ENCODE measurements at regions not wholly inside any gene's neighbourhood (a gene's known extent, or its start where the extent isn't known, plus 50 kb on each side); places are given as distances from the start of the nearest gene placed in this dataset.

DNA sequence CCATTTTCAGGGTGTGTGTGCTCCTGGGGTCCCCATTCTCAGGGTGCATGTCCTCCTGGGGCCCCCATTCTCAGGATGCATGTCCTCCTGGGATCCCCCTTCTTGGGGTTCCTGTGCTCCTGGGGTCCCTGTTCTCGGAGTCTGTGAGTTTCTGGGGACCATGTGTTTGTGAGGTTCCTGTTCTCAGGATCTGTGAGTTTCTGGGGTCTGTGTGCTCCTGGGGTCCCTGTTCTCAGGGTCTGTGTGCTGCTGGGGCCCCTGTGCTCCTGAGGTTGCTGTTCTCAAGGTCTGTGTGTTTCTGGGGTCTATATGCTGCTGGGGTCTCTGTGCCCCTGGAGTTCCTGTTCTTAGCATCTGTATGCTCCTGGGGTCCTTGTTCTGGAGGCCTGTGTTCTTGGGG lies 425.5 kb downstream of the GLRX3 start:
- Mint-ChIP-seq H3K27ac (no peak overlapping the region), H3K27me3 (ENCODE audit: low read depth) (no peaks in the 10 kb centered on the region), H3K9me3 (no peaks in the 10 kb centered on the region), H3K4me3 (no peak overlapping the region), H3K36me3 (ENCODE audit: low read depth) (no peaks in the 10 kb centered on the region), H3K4me1 (ENCODE audit: low read depth) (no peaks in the 10 kb centered on the region)
- DNase-seq (ENCODE audit: low spot score), result no peak

DNA sequence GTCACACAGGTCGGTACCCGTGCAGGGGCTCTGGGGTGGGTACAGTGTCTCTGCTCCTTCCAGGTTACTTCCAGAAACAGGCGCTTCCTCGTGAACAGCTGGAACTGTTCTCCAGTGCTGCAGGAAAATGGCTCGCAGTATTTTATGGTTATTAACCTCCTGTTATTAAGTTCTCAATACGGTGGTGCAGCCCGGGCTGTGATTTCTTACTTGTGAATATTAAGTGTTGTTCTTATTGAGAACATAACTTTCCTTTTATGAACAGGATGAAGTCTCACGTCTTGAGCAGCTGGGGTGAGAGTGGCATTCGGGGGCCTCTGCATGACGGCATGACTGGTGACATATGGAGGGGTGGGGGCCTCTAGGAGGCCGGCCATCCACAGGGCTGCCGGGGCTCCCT lies 430.8 kb downstream of the GLRX3 start:
- Mint-ChIP-seq H3K27me3 (ENCODE audit: low read depth) (no peaks in the 10 kb centered on the region), H3K27ac (no peak overlapping the region), H3K4me1 (ENCODE audit: low read depth) (no peaks in the 10 kb centered on the region), H3K4me3 (no peak overlapping the region), H3K36me3 (ENCODE audit: low read depth) (no peaks in the 10 kb centered on the region), H3K9me3 (no peaks in the 10 kb centered on the region)
- DNase-seq (ENCODE audit: low spot score), result no peak

DNA sequence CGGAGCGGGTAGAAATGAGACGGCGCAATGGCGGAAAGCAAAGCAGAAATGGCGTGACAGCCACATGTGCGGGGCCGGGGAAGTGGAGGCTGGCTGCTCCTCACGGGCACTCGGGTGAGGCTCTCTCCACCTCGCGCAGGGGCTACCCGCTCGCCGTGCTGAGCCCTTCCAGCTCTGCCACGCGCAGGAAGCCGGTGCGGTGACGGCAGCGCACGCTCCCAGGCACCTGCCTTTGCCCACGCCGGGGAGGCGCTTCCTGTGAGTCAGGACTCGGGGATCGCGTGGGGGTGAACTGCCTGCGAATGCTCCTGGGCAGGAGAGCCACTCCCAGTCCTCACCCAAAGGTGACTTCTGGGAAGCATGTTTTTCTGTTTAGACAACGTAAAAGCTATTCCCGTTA lies 431.2 kb downstream of the GLRX3 start:
- H3K9me3 Mint-ChIP-seq, result no peaks in the 10 kb centered on the region

DNA sequence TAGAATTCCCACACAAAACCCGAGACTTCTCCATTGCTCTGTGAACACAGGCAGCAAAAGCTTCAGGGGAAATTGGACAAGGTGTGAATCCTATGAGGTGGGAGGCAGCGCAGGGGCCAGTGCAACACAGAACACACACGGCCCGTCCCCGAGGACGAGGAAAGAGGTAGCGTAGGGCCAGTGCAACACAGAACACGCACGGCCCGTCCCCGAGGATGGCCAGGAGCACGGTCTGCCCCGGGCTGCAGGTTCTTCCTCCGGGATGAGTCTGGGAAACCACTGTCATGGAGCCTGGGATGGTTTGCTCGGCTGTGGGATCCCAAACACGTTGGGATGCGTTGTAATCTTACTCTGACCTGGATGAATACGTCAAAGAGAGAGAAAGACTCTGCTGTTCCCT lies 432.1 kb downstream of the GLRX3 start:
- Mint-ChIP-seq H3K27ac (no peak overlapping the region), H3K9me3 (no peaks in the 10 kb centered on the region), H3K36me3 (ENCODE audit: low read depth) (no peaks in the 10 kb centered on the region), H3K4me3 (no peak overlapping the region), H3K27me3 (ENCODE audit: low read depth) (no peaks in the 10 kb centered on the region), H3K4me1 (ENCODE audit: low read depth) (no peaks in the 10 kb centered on the region)
- no peak for DNase-seq (ENCODE audit: low spot score)

More for the DNA sequence above, 431.2 kb downstream of the GLRX3 start:
- no peak overlapping the region for H3K27ac Mint-ChIP-seq
- H3K36me3 Mint-ChIP-seq (ENCODE audit: low read depth), result no peaks in the 10 kb centered on the region
- H3K27me3 Mint-ChIP-seq (ENCODE audit: low read depth), result no peaks in the 10 kb centered on the region
- no peaks in the 10 kb centered on the region for H3K4me1 Mint-ChIP-seq (ENCODE audit: low read depth)
- H3K4me3 Mint-ChIP-seq, result no peak overlapping the region
- no peak for DNase-seq (ENCODE audit: low spot score)

DNA sequence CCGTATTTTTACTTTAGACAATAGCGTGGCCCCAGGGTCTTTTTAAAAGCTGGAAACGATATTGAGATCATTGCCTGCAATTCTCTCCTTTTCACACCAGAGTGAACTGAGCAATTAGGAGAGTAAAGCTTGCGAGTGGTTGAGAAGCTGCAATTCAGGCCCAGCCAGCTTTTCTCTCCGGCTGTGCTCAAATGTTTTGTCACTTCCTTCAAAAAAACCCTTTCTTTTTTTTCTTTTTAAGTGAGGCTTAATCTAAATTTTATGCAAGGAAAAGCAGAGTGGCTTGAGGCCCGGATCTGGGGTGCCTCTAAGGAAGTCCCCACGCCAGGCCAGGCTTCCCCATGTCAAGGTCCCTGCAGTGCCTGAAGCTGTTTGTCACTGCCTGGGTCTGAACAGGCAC lies 433.9 kb downstream of the GLRX3 start:
- H3K27me3 Mint-ChIP-seq (ENCODE audit: low read depth), result no peaks in the 10 kb centered on the region
- DNase-seq (ENCODE audit: low spot score), result no peak
- H3K36me3 Mint-ChIP-seq (ENCODE audit: low read depth), result no peaks in the 10 kb centered on the region
- no peak overlapping the region for H3K27ac Mint-ChIP-seq
- H3K4me3 Mint-ChIP-seq, result no peak overlapping the region
- H3K4me1 Mint-ChIP-seq (ENCODE audit: low read depth), result no peaks in the 10 kb centered on the region
- no peaks in the 10 kb centered on the region for H3K9me3 Mint-ChIP-seq

DNA sequence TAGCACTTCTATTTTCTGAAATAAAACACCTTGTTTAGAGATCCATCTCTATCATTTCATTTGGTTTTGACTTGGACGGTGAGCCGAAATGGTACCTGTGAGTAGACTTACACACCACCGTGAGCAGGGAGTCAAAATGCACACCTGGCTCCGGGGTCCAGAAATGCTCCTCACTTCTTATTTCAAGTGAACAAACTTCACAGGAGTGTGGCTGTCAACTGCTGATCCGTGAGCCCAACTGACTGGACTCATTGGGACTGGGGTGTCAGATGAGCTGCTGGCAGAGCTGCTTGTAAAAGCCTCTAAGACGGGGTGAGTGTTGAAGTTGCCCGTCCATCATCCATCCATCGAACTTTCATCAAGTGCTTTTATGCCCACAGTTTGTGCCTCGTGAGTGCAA lies 435.5 kb downstream of the GLRX3 start:
- Mint-ChIP-seq H3K27me3 (ENCODE audit: low read depth) (no peaks in the 10 kb centered on the region), H3K4me1 (ENCODE audit: low read depth) (no peaks in the 10 kb centered on the region), H3K4me3 (no peak overlapping the region), H3K27ac (no peak overlapping the region), H3K9me3 (no peaks in the 10 kb centered on the region), H3K36me3 (ENCODE audit: low read depth) (no peaks in the 10 kb centered on the region)
- no peak for DNase-seq (ENCODE audit: low spot score)

DNA sequence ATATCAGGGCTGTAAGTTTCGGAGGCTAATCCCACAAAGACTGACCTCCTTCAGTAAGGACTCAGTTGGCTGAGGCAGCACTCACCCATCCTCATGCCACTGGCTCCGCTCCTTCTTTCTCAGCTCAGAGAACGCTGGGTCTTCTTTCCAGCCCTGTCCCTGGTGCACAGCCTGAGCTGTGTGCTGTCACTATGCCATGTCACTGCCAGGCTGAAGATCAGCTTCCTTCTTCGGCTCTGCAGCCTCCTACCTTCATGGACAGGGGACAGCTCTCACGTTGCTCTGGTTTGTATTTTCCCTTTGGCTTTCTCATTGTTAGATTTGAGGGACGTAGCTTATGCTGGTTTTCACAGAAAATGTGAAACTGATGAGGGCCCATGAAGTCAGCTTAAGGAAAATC lies 437.3 kb downstream of the GLRX3 start:
- no peaks in the 10 kb centered on the region for H3K27me3 Mint-ChIP-seq (ENCODE audit: low read depth)
- DNase-seq (ENCODE audit: low spot score), result no peak
- H3K27ac Mint-ChIP-seq, result no peak overlapping the region
- H3K4me1 Mint-ChIP-seq (ENCODE audit: low read depth), result no peaks in the 10 kb centered on the region
- H3K9me3 Mint-ChIP-seq, result no peaks in the 10 kb centered on the region
- no peak overlapping the region for H3K4me3 Mint-ChIP-seq
- no peaks in the 10 kb centered on the region for H3K36me3 Mint-ChIP-seq (ENCODE audit: low read depth)

DNA sequence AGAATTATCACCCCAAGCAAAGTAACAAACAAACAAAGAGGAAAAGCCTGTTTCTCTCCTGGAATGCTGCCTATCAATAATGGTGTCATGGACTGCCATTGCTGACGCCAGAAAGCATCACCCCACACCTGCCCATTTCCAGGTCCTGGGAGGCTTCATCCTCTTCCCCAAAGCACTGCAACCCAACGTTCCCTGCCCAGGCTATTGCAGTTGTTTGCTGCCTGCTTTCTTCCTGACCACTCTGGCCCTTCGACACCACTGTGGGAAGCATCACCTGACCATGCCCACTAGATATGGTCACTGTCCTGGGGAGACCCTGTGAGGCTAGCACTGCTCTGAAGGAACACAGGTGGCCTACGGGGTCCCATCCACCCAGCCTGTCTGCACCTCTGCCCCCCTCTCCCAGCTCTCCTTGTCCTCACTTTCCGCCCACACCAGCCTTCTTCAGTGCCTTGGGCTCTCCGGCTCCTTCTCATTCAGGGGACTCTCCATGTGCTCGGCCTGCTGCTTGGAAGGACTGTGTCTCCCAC lies 439.6 kb downstream of the GLRX3 start:
- Mint-ChIP-seq H3K36me3 (ENCODE audit: low read depth) (no peaks in the 10 kb centered on the region), H3K4me1 (ENCODE audit: low read depth) (no peaks in the 10 kb centered on the region), H3K9me3 (no peaks in the 10 kb centered on the region), H3K27ac (no peak overlapping the region), H3K4me3 (no peak overlapping the region), H3K27me3 (ENCODE audit: low read depth) (no peaks in the 10 kb centered on the region)
- DNase-seq (ENCODE audit: low spot score), result no peak

DNA sequence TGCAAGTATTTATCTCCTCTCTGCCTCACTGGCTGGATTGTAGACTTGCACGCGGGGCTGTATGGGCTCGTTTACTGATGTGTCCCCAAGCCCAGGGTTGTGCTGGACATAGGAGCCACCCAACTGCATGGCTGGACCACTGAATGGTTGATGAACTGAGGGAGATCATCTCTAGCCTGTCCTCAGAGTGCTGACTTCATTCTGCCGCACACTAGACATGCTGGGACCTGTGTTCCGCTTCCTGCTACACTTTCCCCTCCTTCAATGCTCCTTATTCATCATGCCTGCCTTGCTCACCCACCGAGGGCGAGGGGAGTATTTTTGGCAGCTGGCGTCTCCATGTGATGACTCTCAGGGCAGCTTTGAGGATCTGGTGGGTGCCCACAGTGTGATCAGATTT lies 440.2 kb downstream of the GLRX3 start:
- Mint-ChIP-seq H3K36me3 (ENCODE audit: low read depth) (no peaks in the 10 kb centered on the region), H3K27me3 (ENCODE audit: low read depth) (no peaks in the 10 kb centered on the region), H3K4me3 (no peak overlapping the region), H3K27ac (no peak overlapping the region), H3K4me1 (ENCODE audit: low read depth) (no peaks in the 10 kb centered on the region), H3K9me3 (no peaks in the 10 kb centered on the region)
- no peak for DNase-seq (ENCODE audit: low spot score)

DNA sequence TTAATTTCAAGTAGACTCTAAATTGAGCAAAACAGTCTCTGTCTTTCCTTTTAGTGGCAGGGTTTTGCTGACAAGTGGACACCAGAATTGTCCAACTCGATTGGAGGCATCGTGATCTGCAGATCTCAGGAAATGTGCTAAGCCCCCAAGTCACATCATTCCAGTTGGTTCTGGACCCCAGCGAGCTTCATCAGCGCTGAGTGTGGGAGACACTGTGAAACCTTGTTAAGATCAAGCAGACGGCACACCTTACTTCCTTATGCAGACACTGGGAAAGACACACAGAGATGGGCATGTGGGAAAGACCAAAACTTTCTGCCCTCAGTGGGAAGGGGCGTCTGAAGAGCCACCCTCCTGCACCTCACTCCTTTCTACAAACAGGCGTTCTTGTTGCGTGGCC lies 440.8 kb downstream of the GLRX3 start:
- Mint-ChIP-seq H3K27ac (no peak overlapping the region), H3K4me1 (ENCODE audit: low read depth) (no peaks in the 10 kb centered on the region), H3K4me3 (no peak overlapping the region), H3K9me3 (no peaks in the 10 kb centered on the region), H3K36me3 (ENCODE audit: low read depth) (no peaks in the 10 kb centered on the region), H3K27me3 (ENCODE audit: low read depth) (no peaks in the 10 kb centered on the region)
- DNase-seq (ENCODE audit: low spot score), result no peak

DNA sequence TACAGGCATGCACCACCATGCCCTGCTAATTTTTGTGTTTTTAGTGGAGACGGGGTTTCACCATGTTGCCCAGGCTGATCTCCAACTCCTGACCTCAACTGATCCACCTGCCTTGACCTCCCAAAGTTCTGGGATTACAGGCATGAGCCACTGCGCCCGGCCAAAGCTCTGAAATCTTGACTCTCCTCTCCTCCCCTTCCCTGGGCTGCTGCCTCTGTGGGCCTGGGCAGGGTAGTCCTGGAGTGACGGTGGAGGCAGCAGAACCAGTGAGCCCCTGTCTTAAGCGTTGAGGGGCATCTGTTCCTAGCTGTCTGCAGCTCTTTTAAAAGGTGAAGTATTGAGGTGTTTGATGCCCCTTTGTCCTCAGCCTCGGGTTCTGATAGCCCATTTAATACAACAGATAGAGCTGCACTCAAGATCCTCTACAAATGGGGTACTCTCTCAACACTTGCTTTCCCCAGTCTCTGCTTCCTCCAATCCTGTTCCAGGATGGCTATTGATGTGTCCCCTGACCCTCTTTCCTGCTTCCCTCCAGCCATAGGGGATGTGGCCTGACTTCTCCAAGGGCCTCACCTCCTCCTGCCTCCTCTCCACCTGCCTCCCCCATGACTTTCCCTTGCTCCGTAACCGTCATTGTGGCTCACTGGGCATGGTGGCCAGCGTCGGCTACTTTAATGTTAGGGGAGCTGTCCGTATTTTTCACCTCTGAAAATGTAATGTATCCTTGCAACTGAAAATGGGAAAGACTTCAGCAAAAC lies 442.5 kb downstream of the GLRX3 start:
- H3K27me3 Mint-ChIP-seq (ENCODE audit: low read depth), result no peaks in the 10 kb centered on the region
- H3K9me3 Mint-ChIP-seq, result no peaks in the 10 kb centered on the region
- H3K4me1 Mint-ChIP-seq (ENCODE audit: low read depth), result no peaks in the 10 kb centered on the region
- H3K4me3 Mint-ChIP-seq, result no peak overlapping the region
- H3K36me3 Mint-ChIP-seq (ENCODE audit: low read depth), result no peaks in the 10 kb centered on the region
- DNase-seq (ENCODE audit: low spot score), result no peak
- no peak overlapping the region for H3K27ac Mint-ChIP-seq

DNA sequence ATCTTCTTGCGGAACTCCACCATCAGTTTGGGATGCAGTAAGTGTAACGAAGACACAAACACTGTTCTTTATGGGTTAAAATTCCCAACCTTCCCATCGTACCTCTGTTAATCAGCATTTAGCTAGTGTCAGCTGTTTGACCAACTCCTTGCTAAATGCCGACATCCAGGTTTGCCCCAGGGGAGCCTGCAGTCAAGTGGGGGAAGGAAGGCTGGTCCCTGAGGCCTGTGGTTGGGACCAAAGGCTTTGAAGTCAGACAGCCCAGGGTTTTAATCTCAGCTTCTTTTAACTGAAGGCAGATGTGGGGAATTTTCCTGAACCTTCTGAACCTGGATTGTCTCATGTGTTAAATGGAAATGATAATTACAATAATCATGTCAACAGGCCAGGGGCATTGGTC lies 443.7 kb downstream of the GLRX3 start:
- Mint-ChIP-seq H3K9me3 (no peaks in the 10 kb centered on the region), H3K4me3 (no peak overlapping the region), H3K36me3 (ENCODE audit: low read depth) (no peaks in the 10 kb centered on the region), H3K4me1 (ENCODE audit: low read depth) (no peaks in the 10 kb centered on the region), H3K27me3 (ENCODE audit: low read depth) (no peaks in the 10 kb centered on the region), H3K27ac (no peak overlapping the region)
- DNase-seq (ENCODE audit: low spot score), result no peak

DNA sequence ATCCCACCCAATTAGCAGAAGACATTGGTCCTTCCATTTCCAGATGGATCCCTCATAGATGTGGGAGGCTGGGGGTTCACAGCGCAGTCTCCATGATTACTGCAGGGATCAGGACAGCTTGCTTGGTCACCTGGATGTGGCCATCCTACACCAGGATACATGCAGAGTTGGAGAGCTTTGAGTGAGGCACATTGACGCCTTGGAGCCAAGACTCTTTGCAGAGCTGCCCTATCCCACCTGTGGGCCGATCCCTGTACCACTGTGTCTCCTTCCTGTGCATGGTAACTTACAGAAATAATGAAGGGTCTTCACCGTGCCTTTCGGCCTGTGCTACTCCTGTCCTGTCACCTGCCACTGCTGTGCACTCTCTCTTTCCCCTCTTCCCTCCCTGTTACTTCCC lies 444.8 kb downstream of the GLRX3 start:
- H3K4me3 Mint-ChIP-seq, result no peak overlapping the region
- DNase-seq (ENCODE audit: low spot score), result no peak
- H3K27ac Mint-ChIP-seq, result no peak overlapping the region
- H3K9me3 Mint-ChIP-seq, result no peaks in the 10 kb centered on the region
- no peaks in the 10 kb centered on the region for H3K36me3 Mint-ChIP-seq (ENCODE audit: low read depth)
- H3K4me1 Mint-ChIP-seq (ENCODE audit: low read depth), result no peaks in the 10 kb centered on the region
- H3K27me3 Mint-ChIP-seq (ENCODE audit: low read depth), result no peaks in the 10 kb centered on the region

DNA sequence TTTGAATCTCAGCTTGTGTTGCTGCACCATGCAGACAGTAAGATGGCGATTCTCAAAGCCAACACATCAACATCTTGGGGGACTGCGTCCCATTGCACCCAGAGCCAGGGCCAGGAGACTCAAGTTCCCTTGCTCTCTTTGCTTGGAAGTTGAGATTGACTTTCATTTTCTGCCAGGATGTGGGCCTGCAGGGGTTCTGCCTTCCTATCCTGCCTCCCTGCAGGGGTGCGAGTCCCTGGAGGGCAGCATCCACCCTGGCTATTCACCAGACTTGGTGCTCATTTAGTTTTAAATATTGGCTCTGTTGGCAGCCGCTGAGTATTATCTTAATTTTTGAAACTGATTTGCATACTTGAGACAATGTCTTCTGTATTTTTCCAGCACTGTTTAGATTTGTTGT lies 451.5 kb downstream of the GLRX3 start:
- no peaks in the 10 kb centered on the region for H3K9me3 Mint-ChIP-seq
- H3K27me3 Mint-ChIP-seq (ENCODE audit: low read depth), result no peaks in the 10 kb centered on the region
- no peak overlapping the region for H3K27ac Mint-ChIP-seq
- no peaks in the 10 kb centered on the region for H3K4me1 Mint-ChIP-seq (ENCODE audit: low read depth)
- H3K4me3 Mint-ChIP-seq, result no peak overlapping the region
- H3K36me3 Mint-ChIP-seq (ENCODE audit: low read depth), result no peaks in the 10 kb centered on the region
- no peak for DNase-seq (ENCODE audit: low spot score)

DNA sequence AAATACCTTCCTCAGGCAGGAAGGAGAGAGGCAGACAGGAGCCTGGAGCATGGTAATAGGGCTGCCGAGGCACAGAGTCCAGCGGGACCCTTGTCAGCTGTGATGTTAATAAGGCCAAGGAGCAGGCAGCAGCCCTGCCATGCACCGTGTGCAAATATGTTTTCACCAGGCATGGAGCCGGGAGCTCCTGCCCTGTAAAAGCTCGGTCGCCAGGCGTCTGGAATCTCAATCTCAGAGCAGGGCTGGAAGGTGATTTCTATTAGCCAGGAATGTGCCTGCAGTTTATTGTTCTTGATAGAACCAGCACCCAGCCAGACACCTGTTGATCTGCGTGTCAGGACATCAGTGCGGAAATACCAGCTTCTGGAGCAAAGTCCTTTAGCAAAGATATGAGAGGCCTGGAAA lies 469.8 kb downstream of the GLRX3 start:
- no peaks in the 10 kb centered on the region for H3K4me1 Mint-ChIP-seq (ENCODE audit: low read depth)
- no peak overlapping the region for H3K4me3 Mint-ChIP-seq
- H3K27ac Mint-ChIP-seq, result no peak overlapping the region
- no peaks in the 10 kb centered on the region for H3K27me3 Mint-ChIP-seq (ENCODE audit: low read depth)
- H3K9me3 Mint-ChIP-seq, result no peaks in the 10 kb centered on the region
- H3K36me3 Mint-ChIP-seq (ENCODE audit: low read depth), result no peaks in the 10 kb centered on the region
- no peak for DNase-seq (ENCODE audit: low spot score)
